SU-DHL-6 (cell line): ENCODE measurements at regions not wholly inside any gene's neighbourhood (a gene's known extent, or its start where the extent isn't known, plus 50 kb on each side); places are given as distances from the start of the nearest gene placed in this dataset.

Source experiments
- H2AFZ ChIP-seq: fragments of 200-600 bp; sonication (generic); 2 replicates; pipeline ENCODE4 v1.6.1; 2014; ENCODE audit warnings: low read depth, mild to moderate bottlenecking, moderate library complexity, mixed read lengths, antibody characterized with exemption, low read length; ENCODE audit not compliant: severe bottlenecking
- H3F3A ChIP-seq: fragments of 200-600 bp; shearing (Covaris generic); 2 replicates; pipeline ENCODE4 v1.6.0; 2016; ENCODE audit warnings: antibody characterized with exemption, mild to moderate bottlenecking; ENCODE audit not compliant: insufficient read depth
- H3K27ac ChIP-seq: fragments of 200-600 bp; sonication (generic); 2 replicates; pipeline ENCODE4 v1.5.1; 2016; ENCODE audit warnings: low read depth, mild to moderate bottlenecking, low read length, moderate library complexity, mixed read lengths
- H3K27me3 ChIP-seq: fragments of 200-600 bp; sonication (generic), shearing (Covaris generic); 2 replicates; pipeline ENCODE4 v1.6.0; 2014; ENCODE audit warnings: mild to moderate bottlenecking, low read length
- H3K36me3 ChIP-seq: fragments of 200-600 bp; sonication (generic); 2 replicates; pipeline ENCODE4 v1.6.1; 2014; ENCODE audit warnings: mild to moderate bottlenecking, low read length, mixed read lengths
- H3K4me2 ChIP-seq: fragments of 300-600, 200-600 bp; shearing (Covaris generic), sonication (generic); 2 replicates; pipeline ENCODE4 v1.6.0; 2014; ENCODE audit warnings: low read length, low read depth, mild to moderate bottlenecking; ENCODE audit not compliant: poor library complexity, severe bottlenecking
- H3K4me3 ChIP-seq: fragments of 200-600 bp; sonication (generic); 2 replicates; pipeline ENCODE4 v1.5.1; 2014; ENCODE audit warnings: antibody characterized with exemption, low read length, mild to moderate bottlenecking, mixed read lengths; ENCODE audit not compliant: insufficient read depth, poor library complexity, severe bottlenecking
- H3K79me2 ChIP-seq: fragments of 200-600 bp; sonication (generic); 2 replicates; pipeline ENCODE4 v1.6.1; 2014; ENCODE audit warnings: mild to moderate bottlenecking, low read length, moderate library complexity; ENCODE audit not compliant: insufficient read depth
- H3K9ac ChIP-seq: fragments of 200-600 bp; sonication (generic); 2 replicates; pipeline ENCODE4 v1.7.0; 2014; ENCODE audit warnings: mild to moderate bottlenecking, low read length
- H3K9me2 ChIP-seq: fragments of 200-600 bp; sonication (generic); replicated peaks from 2 replicates; pipeline ENCODE4 v1.6.1; 2014; ENCODE audit warnings: low read length; ENCODE audit not compliant: insufficient read depth
- H3K9me3 ChIP-seq: fragments of 200-600 bp; sonication (generic); 2 replicates; pipeline ENCODE4 v1.6.1; 2014; ENCODE audit warnings: low read length, mixed read lengths; ENCODE audit not compliant: insufficient read depth
- H4K20me1 ChIP-seq: fragments of 200-600 bp; sonication (generic); 2 replicates; pipeline ENCODE4 v1.6.1; 2014; ENCODE audit warnings: low read depth, mild to moderate bottlenecking, antibody characterized with exemption, low read length, moderate library complexity, mixed read lengths
- EZH2phosphoT487 ChIP-seq: fragments of 200-600 bp; sonication (generic), shearing (Covaris generic); conservative IDR thresholded peaks from 2 replicates; pipeline ENCODE4 v1.6.1; 2018; ENCODE audit warnings: mild to moderate bottlenecking, antibody characterized with exemption, low read length, moderate library complexity, mixed read lengths
- TF ChIP-seq, protein P1 (sequence below): fragments of 200-600 bp; sonication (generic); IDR thresholded peaks from one replicate; pipeline ENCODE4 v1.5.1; 2017; ENCODE audit warnings: antibody characterized with exemption, mild to moderate bottlenecking, low read length, moderate library complexity; ENCODE audit not compliant: insufficient read depth, poor library complexity, severe bottlenecking

DNA sequence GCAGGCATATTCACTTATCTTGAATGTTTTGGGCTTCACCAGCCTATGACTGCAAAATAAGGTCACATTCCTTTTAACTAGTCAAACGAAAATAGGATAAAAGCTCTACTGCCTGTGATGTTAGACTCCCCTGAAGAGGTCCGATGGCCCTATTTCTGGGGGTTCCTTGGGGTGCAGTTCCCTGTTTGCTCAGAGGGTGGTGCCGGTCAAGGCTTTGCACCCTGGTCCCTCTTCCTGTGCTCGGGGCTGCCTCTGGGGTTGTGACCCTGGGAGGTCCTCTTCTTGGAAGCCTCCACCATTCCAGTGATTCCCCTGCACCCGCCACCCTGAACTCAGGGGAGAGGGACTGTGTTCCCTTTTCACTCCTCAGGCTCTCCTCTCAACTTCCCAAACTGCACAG, 86.7 kb upstream of the ANKRD34C start:
- no peak overlapping the region for H3K9ac ChIP-seq
- H3K27ac ChIP-seq, result no peak overlapping the region
- no peaks in the 10 kb centered on the region for H3K27me3 ChIP-seq
- no peak overlapping the region for H3K4me2 ChIP-seq
- H3F3A ChIP-seq, result no peaks in the 10 kb centered on the region
- no peak overlapping the region for H3K4me3 ChIP-seq
- no peak for TF ChIP-seq EZH2phosphoT487
- TF ChIP-seq, protein P1, sequence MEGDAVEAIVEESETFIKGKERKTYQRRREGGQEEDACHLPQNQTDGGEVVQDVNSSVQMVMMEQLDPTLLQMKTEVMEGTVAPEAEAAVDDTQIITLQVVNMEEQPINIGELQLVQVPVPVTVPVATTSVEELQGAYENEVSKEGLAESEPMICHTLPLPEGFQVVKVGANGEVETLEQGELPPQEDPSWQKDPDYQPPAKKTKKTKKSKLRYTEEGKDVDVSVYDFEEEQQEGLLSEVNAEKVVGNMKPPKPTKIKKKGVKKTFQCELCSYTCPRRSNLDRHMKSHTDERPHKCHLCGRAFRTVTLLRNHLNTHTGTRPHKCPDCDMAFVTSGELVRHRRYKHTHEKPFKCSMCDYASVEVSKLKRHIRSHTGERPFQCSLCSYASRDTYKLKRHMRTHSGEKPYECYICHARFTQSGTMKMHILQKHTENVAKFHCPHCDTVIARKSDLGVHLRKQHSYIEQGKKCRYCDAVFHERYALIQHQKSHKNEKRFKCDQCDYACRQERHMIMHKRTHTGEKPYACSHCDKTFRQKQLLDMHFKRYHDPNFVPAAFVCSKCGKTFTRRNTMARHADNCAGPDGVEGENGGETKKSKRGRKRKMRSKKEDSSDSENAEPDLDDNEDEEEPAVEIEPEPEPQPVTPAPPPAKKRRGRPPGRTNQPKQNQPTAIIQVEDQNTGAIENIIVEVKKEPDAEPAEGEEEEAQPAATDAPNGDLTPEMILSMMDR, result no peak
- H4K20me1 ChIP-seq, result no peaks in the 10 kb centered on the region
- no peaks in the 10 kb centered on the region for H3K79me2 ChIP-seq
- no peaks in the 10 kb centered on the region for H3K9me2 ChIP-seq
- no peaks in the 10 kb centered on the region for H3K9me3 ChIP-seq
- no peaks in the 10 kb centered on the region for H3K36me3 ChIP-seq
- no peak overlapping the region for H2AFZ ChIP-seq

DNA sequence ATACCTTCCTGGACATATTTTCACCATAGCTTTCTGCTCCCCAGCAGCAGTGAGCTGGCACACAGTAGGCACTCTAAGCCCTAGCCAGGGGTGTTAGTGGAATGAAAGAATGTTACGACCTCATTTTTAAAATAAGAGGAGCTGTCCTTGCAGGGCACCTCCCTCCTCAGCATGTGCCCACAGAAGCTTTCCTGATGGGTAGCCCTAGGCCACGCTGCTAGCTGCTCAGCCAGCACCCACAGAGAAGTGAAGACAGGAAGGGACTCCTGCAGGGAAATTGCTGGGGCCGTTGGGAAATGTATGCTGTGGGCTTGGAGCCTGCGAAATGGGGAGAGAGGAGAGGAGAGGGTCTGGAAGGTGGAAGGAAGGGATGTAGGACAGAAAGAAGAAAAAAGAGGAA, 87.3 kb upstream of the ANKRD34C start:
- H3K4me2 ChIP-seq, result no peak overlapping the region
- no peak overlapping the region for H3K9ac ChIP-seq
- no peaks in the 10 kb centered on the region for H3K9me2 ChIP-seq
- no peaks in the 10 kb centered on the region for H3K27me3 ChIP-seq
- TF ChIP-seq EZH2phosphoT487, result no peak
- TF ChIP-seq, protein P1, result no peak
- no peaks in the 10 kb centered on the region for H4K20me1 ChIP-seq
- no peak overlapping the region for H3K27ac ChIP-seq
- no peaks in the 10 kb centered on the region for H3K9me3 ChIP-seq
- H3K4me3 ChIP-seq, result no peak overlapping the region
- no peaks in the 10 kb centered on the region for H3F3A ChIP-seq
- no peaks in the 10 kb centered on the region for H3K36me3 ChIP-seq
- no peaks in the 10 kb centered on the region for H3K79me2 ChIP-seq
- H2AFZ ChIP-seq, result no peak overlapping the region

DNA sequence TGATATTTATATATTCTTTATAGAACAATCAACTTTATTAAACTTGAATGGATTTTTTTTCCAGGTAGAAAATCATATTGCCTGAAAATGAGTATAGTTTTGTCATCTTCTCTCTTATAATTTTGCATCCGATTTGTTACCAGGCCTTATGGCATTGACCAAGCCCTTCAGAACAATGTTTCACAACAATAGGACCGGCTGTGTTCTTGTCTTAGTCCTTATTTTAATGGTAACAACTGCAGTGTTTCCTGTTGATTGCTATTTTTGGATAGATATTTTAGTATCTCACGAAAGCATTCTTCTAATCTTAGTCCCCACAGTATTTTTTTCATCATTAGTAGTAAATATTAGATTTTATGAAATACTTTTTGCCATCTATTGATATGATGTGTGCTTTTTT, 88.1 kb upstream of the ANKRD34C start:
- H3K4me2 ChIP-seq, result no peak overlapping the region
- TF ChIP-seq EZH2phosphoT487, result no peak
- TF ChIP-seq, protein P1, result no peak
- H3K36me3 ChIP-seq, result no peaks in the 10 kb centered on the region
- H3K9ac ChIP-seq, result no peak overlapping the region
- H3K27ac ChIP-seq, result no peak overlapping the region
- H3F3A ChIP-seq, result no peaks in the 10 kb centered on the region
- no peak overlapping the region for H2AFZ ChIP-seq
- no peaks in the 10 kb centered on the region for H3K9me3 ChIP-seq
- no peaks in the 10 kb centered on the region for H4K20me1 ChIP-seq
- H3K4me3 ChIP-seq, result no peak overlapping the region
- H3K27me3 ChIP-seq, result no peaks in the 10 kb centered on the region
- no peaks in the 10 kb centered on the region for H3K79me2 ChIP-seq
- no peaks in the 10 kb centered on the region for H3K9me2 ChIP-seq

DNA sequence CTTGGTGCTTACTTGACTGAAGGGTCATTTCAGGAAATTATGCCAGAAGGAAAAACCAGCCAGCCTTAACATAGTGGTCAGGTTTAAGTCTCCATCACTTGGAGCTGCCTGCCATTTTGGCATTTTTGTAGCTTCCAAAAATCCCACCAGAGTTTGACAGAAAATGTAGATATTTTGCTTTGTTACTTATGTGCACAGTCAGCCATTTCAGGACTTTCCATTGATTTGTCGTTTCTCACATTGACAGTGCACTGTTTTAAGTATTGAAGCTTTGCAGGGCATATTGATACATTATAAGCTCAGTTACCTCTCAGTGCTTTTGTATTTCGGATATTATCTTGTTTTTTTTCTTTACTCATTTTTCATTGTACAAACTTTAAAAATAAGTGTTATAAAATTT, 89.0 kb upstream of the ANKRD34C start:
- H3K9me2 ChIP-seq, result no peaks in the 10 kb centered on the region
- H3K9me3 ChIP-seq, result no peaks in the 10 kb centered on the region
- no peaks in the 10 kb centered on the region for H3K79me2 ChIP-seq
- H3K4me2 ChIP-seq, result no peak overlapping the region
- H3K27ac ChIP-seq, result no peak overlapping the region
- no peaks in the 10 kb centered on the region for H3F3A ChIP-seq
- no peak overlapping the region for H2AFZ ChIP-seq
- H3K4me3 ChIP-seq, result no peak overlapping the region
- no peak overlapping the region for H3K9ac ChIP-seq
- H4K20me1 ChIP-seq, result no peaks in the 10 kb centered on the region
- H3K36me3 ChIP-seq, result no peaks in the 10 kb centered on the region
- H3K27me3 ChIP-seq, result no peaks in the 10 kb centered on the region
- TF ChIP-seq EZH2phosphoT487, result no peak
- TF ChIP-seq, protein P1, result no peak
